ENCODE measurements at regions not wholly inside any gene's neighbourhood (a gene's known extent, or its start where the extent isn't known, plus 50 kb on each side); places are given as distances from the start of the nearest gene placed in this dataset.

DNA sequence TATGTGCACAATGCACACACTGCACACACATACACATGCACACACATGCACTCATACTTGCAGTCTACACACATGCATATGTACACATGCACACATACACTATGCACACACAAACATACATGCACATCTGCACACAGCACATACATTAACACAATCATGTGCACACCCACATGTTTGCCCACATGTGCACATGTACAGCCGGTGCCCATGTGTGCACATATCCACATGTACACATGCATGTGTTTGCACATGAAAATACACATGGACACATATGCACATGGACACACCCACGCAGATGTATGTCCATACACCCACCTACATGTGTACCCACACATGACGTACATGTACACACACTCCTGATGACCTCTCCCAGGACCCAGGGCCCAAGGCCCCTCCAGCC is 105.1 kb upstream of the ACTRT2 start:
- ATAC-seq = no peak
- no peak for TF ChIP-seq ZC3H10 (CRISPR knock-in tag; IDR thresholded peaks at IDR 0.05)
- no peak for TF ChIP-seq ZNF70 (CRISPR knock-in tag; IDR thresholded peaks at IDR 0.05)
- TF ChIP-seq, protein P1, sequence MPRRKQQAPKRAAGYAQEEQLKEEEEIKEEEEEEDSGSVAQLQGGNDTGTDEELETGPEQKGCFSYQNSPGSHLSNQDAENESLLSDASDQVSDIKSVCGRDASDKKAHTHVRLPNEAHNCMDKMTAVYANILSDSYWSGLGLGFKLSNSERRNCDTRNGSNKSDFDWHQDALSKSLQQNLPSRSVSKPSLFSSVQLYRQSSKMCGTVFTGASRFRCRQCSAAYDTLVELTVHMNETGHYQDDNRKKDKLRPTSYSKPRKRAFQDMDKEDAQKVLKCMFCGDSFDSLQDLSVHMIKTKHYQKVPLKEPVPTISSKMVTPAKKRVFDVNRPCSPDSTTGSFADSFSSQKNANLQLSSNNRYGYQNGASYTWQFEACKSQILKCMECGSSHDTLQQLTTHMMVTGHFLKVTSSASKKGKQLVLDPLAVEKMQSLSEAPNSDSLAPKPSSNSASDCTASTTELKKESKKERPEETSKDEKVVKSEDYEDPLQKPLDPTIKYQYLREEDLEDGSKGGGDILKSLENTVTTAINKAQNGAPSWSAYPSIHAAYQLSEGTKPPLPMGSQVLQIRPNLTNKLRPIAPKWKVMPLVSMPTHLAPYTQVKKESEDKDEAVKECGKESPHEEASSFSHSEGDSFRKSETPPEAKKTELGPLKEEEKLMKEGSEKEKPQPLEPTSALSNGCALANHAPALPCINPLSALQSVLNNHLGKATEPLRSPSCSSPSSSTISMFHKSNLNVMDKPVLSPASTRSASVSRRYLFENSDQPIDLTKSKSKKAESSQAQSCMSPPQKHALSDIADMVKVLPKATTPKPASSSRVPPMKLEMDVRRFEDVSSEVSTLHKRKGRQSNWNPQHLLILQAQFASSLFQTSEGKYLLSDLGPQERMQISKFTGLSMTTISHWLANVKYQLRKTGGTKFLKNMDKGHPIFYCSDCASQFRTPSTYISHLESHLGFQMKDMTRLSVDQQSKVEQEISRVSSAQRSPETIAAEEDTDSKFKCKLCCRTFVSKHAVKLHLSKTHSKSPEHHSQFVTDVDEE (CRISPR knock-in tag; IDR thresholded peaks at IDR 0.05) = no peak
- no peak for TF ChIP-seq PATZ1 (CRISPR knock-in tag; IDR thresholded peaks at IDR 0.05; ENCODE audit: borderline replicate concordance)
- TF ChIP-seq, protein P2, sequence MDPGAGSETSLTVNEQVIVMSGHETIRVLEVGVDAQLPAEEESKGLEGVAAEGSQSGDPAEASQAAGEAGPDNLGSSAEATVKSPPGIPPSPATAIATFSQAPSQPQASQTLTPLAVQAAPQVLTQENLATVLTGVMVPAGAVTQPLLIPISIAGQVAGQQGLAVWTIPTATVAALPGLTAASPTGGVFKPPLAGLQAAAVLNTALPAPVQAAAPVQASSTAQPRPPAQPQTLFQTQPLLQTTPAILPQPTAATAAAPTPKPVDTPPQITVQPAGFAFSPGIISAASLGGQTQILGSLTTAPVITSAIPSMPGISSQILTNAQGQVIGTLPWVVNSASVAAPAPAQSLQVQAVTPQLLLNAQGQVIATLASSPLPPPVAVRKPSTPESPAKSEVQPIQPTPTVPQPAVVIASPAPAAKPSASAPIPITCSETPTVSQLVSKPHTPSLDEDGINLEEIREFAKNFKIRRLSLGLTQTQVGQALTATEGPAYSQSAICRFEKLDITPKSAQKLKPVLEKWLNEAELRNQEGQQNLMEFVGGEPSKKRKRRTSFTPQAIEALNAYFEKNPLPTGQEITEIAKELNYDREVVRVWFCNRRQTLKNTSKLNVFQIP (CRISPR knock-in tag; IDR thresholded peaks at IDR 0.05; ENCODE audit: borderline replicate concordance, low read depth) = no peak
- TF ChIP-seq, protein P3, sequence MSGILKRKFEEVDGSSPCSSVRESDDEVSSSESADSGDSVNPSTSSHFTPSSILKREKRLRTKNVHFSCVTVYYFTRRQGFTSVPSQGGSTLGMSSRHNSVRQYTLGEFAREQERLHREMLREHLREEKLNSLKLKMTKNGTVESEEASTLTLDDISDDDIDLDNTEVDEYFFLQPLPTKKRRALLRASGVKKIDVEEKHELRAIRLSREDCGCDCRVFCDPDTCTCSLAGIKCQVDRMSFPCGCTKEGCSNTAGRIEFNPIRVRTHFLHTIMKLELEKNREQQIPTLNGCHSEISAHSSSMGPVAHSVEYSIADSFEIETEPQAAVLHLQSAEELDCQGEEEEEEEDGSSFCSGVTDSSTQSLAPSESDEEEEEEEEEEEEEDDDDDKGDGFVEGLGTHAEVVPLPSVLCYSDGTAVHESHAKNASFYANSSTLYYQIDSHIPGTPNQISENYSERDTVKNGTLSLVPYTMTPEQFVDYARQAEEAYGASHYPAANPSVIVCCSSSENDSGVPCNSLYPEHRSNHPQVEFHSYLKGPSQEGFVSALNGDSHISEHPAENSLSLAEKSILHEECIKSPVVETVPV (CRISPR knock-in tag; IDR thresholded peaks at IDR 0.05) = no peak
- TF ChIP-seq ARNTL (CRISPR knock-in tag; IDR thresholded peaks at IDR 0.05; ENCODE audit: borderline replicate concordance, low read depth) = no peak
- TF ChIP-seq ESRRG (CRISPR knock-in tag; IDR thresholded peaks at IDR 0.05) = no peak
- TF ChIP-seq, protein P4, sequence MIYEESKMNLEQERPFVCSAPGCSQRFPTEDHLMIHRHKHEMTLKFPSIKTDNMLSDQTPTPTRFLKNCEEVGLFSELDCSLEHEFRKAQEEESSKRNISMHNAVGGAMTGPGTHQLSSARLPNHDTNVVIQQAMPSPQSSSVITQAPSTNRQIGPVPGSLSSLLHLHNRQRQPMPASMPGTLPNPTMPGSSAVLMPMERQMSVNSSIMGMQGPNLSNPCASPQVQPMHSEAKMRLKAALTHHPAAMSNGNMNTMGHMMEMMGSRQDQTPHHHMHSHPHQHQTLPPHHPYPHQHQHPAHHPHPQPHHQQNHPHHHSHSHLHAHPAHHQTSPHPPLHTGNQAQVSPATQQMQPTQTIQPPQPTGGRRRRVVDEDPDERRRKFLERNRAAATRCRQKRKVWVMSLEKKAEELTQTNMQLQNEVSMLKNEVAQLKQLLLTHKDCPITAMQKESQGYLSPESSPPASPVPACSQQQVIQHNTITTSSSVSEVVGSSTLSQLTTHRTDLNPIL (CRISPR knock-in tag; IDR thresholded peaks at IDR 0.05; ENCODE audit: low read depth) = no peak
- TF ChIP-seq ISL1 (CRISPR knock-in tag; IDR thresholded peaks at IDR 0.05) = no peak
- no peak for TF ChIP-seq TCF4 (CRISPR knock-in tag; IDR thresholded peaks at IDR 0.05; ENCODE audit: borderline replicate concordance)
- no peak for TF ChIP-seq ZFP3 (CRISPR knock-in tag; IDR thresholded peaks at IDR 0.05)
- TF ChIP-seq SNAI2 (CRISPR knock-in tag; IDR thresholded peaks at IDR 0.05) = no peak
- no peak for TF ChIP-seq ZNF8 (CRISPR knock-in tag; IDR thresholded peaks at IDR 0.05)
- no peak for TF ChIP-seq ZNF565 (CRISPR knock-in tag; conservative IDR thresholded peaks at IDR 0.05; ENCODE audit: low read depth)
- TF ChIP-seq GLIS3 (CRISPR knock-in tag; IDR thresholded peaks at IDR 0.05) = no peak
- TF ChIP-seq RARB (CRISPR knock-in tag; IDR thresholded peaks at IDR 0.05) = no peak
- no peak for TF ChIP-seq CSDC2 (CRISPR knock-in tag; IDR thresholded peaks at IDR 0.05)
- TF ChIP-seq PPARA (CRISPR knock-in tag; IDR thresholded peaks at IDR 0.05; ENCODE audit: borderline replicate concordance) = no peak

DNA sequence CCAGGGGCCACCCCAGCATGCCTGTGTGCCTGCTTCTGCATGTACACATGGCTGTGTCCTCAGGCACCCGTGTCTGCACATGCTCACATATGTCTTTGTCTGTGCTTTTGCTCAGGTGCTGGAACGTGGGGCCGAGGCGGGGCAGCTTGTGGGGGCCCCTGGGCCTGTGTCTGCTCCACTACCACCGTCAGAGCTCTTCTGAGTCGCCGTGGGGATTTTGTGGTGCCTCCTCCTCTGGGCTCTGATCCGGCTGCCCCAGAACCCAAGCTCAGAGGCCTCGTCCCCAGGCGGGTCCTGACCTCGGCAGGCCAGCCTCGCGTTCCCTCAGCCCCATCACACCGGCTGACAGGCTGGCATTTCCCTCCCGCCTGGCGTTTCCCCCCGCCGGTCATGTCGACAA is 104.6 kb upstream of the ACTRT2 start:
- ATAC-seq = no peak
- TF ChIP-seq TCF4 (CRISPR knock-in tag; IDR thresholded peaks at IDR 0.05; ENCODE audit: borderline replicate concordance) (no peak), RARB (CRISPR knock-in tag; IDR thresholded peaks at IDR 0.05) (no peak), ZFP30 (CRISPR knock-in tag; IDR thresholded peaks at IDR 0.05) (no peak), ZNF565 (CRISPR knock-in tag; conservative IDR thresholded peaks at IDR 0.05; ENCODE audit: low read depth) (no peak), ZFP3 (CRISPR knock-in tag; IDR thresholded peaks at IDR 0.05) (no peak), PPARA (CRISPR knock-in tag; IDR thresholded peaks at IDR 0.05; ENCODE audit: borderline replicate concordance) (no peak), PATZ1 (CRISPR knock-in tag; IDR thresholded peaks at IDR 0.05; ENCODE audit: borderline replicate concordance) (no peak), ISL1 (CRISPR knock-in tag; IDR thresholded peaks at IDR 0.05) (no peak), ZNF8 (CRISPR knock-in tag; IDR thresholded peaks at IDR 0.05) (no peak), ZC3H10 (CRISPR knock-in tag; IDR thresholded peaks at IDR 0.05) (no peak), ARNTL (CRISPR knock-in tag; IDR thresholded peaks at IDR 0.05; ENCODE audit: borderline replicate concordance, low read depth) (no peak), SNAI2 (CRISPR knock-in tag; IDR thresholded peaks at IDR 0.05) (no peak), ZNF70 (CRISPR knock-in tag; IDR thresholded peaks at IDR 0.05) (no peak)
- TF ChIP-seq, protein P2 (CRISPR knock-in tag; IDR thresholded peaks at IDR 0.05; ENCODE audit: borderline replicate concordance, low read depth) = no peak
- TF ChIP-seq, protein P3 (CRISPR knock-in tag; IDR thresholded peaks at IDR 0.05) = no peak
- TF ChIP-seq, protein P4 (CRISPR knock-in tag; IDR thresholded peaks at IDR 0.05; ENCODE audit: low read depth) = no peak

Data from SK-N-SH treated with all-trans-retinoic acid at 6 μM for 48 hours (cell line).